ENCODE measurements at regions not wholly inside any gene's neighbourhood (a gene's known extent, or its start where the extent isn't known, plus 50 kb on each side); places are given as distances from the start of the nearest gene placed in this dataset.
"Not testable (repeated sequence)": the region's sequence is repeated elsewhere in the genome, so short reads cannot be mapped to it uniquely, and the experiment has no call there.

DNA sequence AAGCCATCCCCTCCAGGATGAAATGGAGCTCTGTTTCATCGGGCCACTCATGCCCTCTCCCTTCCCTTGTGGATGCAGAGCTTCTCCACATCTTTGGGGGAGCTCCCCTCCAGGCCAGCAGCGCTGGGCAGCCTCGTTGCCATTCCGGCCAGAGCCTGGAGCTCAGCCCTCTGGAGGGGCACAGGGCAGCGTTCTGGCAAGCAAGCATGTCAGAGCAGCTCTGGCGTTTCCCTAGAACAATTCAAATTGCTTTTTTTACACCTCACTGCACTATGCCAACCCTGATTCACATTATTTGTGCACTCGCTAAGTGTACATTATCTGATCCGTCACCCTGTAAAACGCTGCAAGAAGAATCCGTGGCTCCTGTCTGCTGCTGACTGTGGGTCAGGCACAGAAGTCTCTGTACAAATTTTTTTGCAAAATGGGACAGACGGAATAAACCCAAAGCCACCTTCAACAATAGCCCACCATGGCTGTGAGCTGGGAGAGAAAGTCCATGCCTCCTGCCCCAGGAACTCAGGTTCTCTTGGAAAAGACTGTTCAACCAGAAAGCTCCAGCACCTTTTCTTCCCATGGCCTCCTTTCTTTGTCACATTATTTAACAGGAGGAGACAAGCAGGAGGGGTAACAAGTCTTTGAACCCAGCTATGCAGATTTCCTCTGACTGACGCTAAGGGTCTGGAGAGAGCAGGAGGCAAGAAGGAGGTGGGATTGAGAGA, 139.5 kb upstream of the CADM1 start:
- POLR2A ChIA-PET = no interaction called here
- CTCF ChIA-PET = no interaction called here
- TF ChIP-seq, protein P1, sequence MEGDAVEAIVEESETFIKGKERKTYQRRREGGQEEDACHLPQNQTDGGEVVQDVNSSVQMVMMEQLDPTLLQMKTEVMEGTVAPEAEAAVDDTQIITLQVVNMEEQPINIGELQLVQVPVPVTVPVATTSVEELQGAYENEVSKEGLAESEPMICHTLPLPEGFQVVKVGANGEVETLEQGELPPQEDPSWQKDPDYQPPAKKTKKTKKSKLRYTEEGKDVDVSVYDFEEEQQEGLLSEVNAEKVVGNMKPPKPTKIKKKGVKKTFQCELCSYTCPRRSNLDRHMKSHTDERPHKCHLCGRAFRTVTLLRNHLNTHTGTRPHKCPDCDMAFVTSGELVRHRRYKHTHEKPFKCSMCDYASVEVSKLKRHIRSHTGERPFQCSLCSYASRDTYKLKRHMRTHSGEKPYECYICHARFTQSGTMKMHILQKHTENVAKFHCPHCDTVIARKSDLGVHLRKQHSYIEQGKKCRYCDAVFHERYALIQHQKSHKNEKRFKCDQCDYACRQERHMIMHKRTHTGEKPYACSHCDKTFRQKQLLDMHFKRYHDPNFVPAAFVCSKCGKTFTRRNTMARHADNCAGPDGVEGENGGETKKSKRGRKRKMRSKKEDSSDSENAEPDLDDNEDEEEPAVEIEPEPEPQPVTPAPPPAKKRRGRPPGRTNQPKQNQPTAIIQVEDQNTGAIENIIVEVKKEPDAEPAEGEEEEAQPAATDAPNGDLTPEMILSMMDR (IDR thresholded peaks at IDR 0.05; ENCODE audit: control extremely low read depth, extremely low read depth, low read depth, missing control alignments) = no peak
- DNase-seq (ENCODE audit: extremely low spot score) = no peak

DNA sequence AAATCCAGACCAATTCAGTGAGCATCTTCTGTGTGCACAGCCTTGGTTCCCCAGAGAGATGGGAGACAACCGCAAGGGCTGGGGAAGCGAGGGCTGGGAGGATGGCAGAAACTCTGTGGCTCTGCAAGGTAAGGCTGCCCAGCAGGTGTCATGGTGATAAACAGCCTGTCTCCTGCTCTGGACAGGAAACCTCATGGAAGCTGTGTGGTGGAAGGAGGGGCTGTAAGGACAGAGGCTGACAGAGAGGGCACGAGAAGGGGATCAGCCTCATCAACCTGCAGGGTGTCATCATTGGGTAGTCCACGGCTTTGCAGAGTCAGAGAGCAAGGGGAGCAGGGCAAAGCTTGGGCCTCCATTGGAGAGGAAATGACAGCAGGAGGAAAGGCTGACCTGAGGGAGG, 138.4 kb upstream of the CADM1 start:
- no peak for DNase-seq (ENCODE audit: extremely low spot score)
- TF ChIP-seq, protein P1 (IDR thresholded peaks at IDR 0.05; ENCODE audit: control extremely low read depth, extremely low read depth, low read depth, missing control alignments) = no peak
- ChIA-PET POLR2A (no interaction called here), CTCF (no interaction called here)

GRCh38 chr11:115637599-115638241, 133.5 kb upstream of the CADM1 start:
- ChIA-PET CTCF (interaction anchor here (1.7 kb wide), 1 partner anchor 208 kb away, joined by 4 read pairs; no protein-coding TSS in a partner anchor), POLR2A (no interaction called here)
- TF ChIP-seq, protein P1 (IDR thresholded peaks at IDR 0.05; ENCODE audit: control extremely low read depth, extremely low read depth, low read depth, missing control alignments) = no peak
- no peak for DNase-seq (ENCODE audit: extremely low spot score)

- no peak for DNase-seq (ENCODE audit: extremely low spot score)
- TF ChIP-seq, protein P1 (IDR thresholded peaks at IDR 0.05; ENCODE audit: control extremely low read depth, extremely low read depth, low read depth, missing control alignments) = no peak
- ChIA-PET CTCF (interaction anchor here (1.7 kb wide), 1 partner anchor 207 kb away, joined by 4 read pairs; no protein-coding TSS in a partner anchor), POLR2A (interaction anchor here (0.5 kb wide), 1 partner anchor 13 kb away, joined by 4 read pairs; no protein-coding TSS in a partner anchor)
Observed at GRCh38 chr11:115636753-115637527, 132.7 kb upstream of the CADM1 start.

- CTCF ChIA-PET = interaction anchor here (1.5 kb wide), 1 partner anchor 12 kb away, joined by 3 read pairs; no protein-coding TSS in a partner anchor
- DNase-seq (ENCODE audit: extremely low spot score); POLR2A ChIA-PET: not testable (repeated sequence)
Observed at GRCh38 chr11:115633977-115634376, 129.8 kb upstream of the CADM1 start.

DNA sequence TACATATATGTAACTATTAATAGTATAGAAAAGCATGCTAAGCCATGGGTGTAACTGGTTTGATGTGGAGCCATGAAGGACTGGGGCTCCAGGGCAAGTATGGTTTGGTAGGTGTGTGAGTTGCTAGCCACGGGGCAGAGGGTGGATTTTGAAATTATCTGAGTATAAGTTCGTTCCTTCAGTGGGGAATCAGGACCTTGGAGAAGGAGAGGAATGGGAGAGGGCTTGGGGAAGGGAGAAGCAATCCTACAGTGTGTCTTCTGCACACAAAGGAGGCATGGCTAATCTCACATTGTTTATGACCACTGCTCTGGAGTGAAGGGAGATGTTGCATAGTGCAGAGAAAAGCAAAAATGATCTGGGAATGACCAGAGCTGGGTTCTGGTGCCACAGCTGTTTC, 127.8 kb upstream of the CADM1 start:
- no peak for DNase-seq (ENCODE audit: extremely low spot score)
- CTCF ChIA-PET = no interaction called here

More for the DNA sequence above, 127.8 kb upstream of the CADM1 start:
- POLR2A ChIA-PET = no interaction called here
- TF ChIP-seq, protein P1 (IDR thresholded peaks at IDR 0.05; ENCODE audit: control extremely low read depth, extremely low read depth, low read depth, missing control alignments) = no peak

All from GM10248 (cell line).